HCT116 (cell line): ENCODE measurements at regions not wholly inside any gene's neighbourhood (a gene's known extent, or its start where the extent isn't known, plus 50 kb on each side); places are given as distances from the start of the nearest gene placed in this dataset.

Source experiments
- EGR1 ChIP-seq: IDR thresholded peaks from 2 replicates; pipeline ENCODE4 v1.6.1; 2012; ENCODE audit warnings: low read depth
- JUND ChIP-seq: IDR thresholded peaks from 2 replicates; pipeline ENCODE4 v1.6.1; 2012
- POLR2A ChIP-seq: IDR thresholded peaks from 2 replicates; pipeline ENCODE4 v1.7.0; 2011; ENCODE audit warnings: borderline replicate concordance; ENCODE audit not compliant: insufficient read depth, insufficient read length; ENCODE audit errors: extremely low read depth
- POLR2AphosphoS5 ChIP-seq: IDR thresholded peaks from 2 replicates; pipeline ENCODE4 v1.6.1; 2011; ENCODE audit warnings: mild to moderate bottlenecking, low read depth, low read length, moderate library complexity
- RAD21 ChIP-seq: IDR thresholded peaks from 2 replicates; pipeline ENCODE4 v1.6.1; 2012; ENCODE audit warnings: low read depth, mild to moderate bottlenecking
- SP1 ChIP-seq: IDR thresholded peaks from 2 replicates; pipeline ENCODE4 v1.6.1; 2012; ENCODE audit warnings: low read depth
- SRF ChIP-seq: IDR thresholded peaks from 2 replicates; pipeline ENCODE4 v1.6.1; 2012; ENCODE audit warnings: low read depth
- TCF7L2 ChIP-seq: IDR thresholded peaks from 2 replicates; pipeline ENCODE4 v1.7.0; 2011; ENCODE audit warnings: borderline replicate concordance, inconsistent platforms; ENCODE audit not compliant: insufficient read depth, insufficient read length; ENCODE audit errors: extremely low read depth
- ZFX ChIP-seq: fragments of 450-650 bp; IDR thresholded peaks from 2 replicates; pipeline ENCODE4 v1.6.1; 2017
- ZNF274 ChIP-seq: fragments of 200-500 bp; sonication (Bioruptor generic); IDR thresholded peaks from 2 replicates; pipeline ENCODE4 v1.6.1; 2014; ENCODE audit warnings: mild to moderate bottlenecking, low read depth, low read length, inconsistent platforms
- TF ChIP-seq, protein P1 (sequence below): IDR thresholded peaks from 2 replicates; pipeline ENCODE4 v1.6.1; 2012; ENCODE audit warnings: low read depth
- TF ChIP-seq, protein P2 (sequence below): IDR thresholded peaks from 2 replicates; pipeline ENCODE4 v1.6.1; 2011; ENCODE audit warnings: mild to moderate bottlenecking, low read length, moderate library complexity; ENCODE audit not compliant: insufficient replicate concordance; ENCODE audit errors: extremely low read depth

DNA sequence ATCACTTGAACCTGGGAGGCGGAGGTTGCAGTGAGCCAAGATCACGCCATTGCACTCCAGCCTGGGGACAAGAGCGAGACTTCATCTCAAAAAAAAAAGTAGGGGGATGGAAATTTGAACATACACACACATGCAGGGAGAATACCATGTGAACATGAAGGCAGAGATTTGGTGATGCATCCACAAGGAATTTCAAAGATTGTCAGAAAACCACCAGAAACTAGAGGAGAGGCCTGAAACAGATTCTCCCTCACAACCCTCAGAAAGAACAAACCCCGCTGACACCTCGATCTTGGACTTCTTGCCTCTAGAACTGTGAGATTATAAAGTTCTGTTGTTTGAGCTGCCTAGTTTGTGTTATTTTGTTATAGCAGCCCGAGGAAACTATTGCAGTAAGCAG lies 125.5 kb downstream of the GPX5 start (continued):
- TF ChIP-seq, protein P1, sequence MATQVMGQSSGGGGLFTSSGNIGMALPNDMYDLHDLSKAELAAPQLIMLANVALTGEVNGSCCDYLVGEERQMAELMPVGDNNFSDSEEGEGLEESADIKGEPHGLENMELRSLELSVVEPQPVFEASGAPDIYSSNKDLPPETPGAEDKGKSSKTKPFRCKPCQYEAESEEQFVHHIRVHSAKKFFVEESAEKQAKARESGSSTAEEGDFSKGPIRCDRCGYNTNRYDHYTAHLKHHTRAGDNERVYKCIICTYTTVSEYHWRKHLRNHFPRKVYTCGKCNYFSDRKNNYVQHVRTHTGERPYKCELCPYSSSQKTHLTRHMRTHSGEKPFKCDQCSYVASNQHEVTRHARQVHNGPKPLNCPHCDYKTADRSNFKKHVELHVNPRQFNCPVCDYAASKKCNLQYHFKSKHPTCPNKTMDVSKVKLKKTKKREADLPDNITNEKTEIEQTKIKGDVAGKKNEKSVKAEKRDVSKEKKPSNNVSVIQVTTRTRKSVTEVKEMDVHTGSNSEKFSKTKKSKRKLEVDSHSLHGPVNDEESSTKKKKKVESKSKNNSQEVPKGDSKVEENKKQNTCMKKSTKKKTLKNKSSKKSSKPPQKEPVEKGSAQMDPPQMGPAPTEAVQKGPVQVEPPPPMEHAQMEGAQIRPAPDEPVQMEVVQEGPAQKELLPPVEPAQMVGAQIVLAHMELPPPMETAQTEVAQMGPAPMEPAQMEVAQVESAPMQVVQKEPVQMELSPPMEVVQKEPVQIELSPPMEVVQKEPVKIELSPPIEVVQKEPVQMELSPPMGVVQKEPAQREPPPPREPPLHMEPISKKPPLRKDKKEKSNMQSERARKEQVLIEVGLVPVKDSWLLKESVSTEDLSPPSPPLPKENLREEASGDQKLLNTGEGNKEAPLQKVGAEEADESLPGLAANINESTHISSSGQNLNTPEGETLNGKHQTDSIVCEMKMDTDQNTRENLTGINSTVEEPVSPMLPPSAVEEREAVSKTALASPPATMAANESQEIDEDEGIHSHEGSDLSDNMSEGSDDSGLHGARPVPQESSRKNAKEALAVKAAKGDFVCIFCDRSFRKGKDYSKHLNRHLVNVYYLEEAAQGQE = no peak
- TF ChIP-seq POLR2A (no peak), POLR2AphosphoS5 (no peak), EGR1 (no peak), SRF (no peak), RAD21 (no peak), TCF7L2 (no peak), ZFX (no peak), SP1 (no peak), JUND (no peak), ZNF274 (no peak)
- TF ChIP-seq, protein P2, sequence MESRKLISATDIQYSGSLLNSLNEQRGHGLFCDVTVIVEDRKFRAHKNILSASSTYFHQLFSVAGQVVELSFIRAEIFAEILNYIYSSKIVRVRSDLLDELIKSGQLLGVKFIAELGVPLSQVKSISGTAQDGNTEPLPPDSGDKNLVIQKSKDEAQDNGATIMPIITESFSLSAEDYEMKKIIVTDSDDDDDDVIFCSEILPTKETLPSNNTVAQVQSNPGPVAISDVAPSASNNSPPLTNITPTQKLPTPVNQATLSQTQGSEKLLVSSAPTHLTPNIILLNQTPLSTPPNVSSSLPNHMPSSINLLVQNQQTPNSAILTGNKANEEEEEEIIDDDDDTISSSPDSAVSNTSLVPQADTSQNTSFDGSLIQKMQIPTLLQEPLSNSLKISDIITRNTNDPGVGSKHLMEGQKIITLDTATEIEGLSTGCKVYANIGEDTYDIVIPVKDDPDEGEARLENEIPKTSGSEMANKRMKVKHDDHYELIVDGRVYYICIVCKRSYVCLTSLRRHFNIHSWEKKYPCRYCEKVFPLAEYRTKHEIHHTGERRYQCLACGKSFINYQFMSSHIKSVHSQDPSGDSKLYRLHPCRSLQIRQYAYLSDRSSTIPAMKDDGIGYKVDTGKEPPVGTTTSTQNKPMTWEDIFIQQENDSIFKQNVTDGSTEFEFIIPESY = no peak
